ENCODE measurements at regions not wholly inside any gene's neighbourhood (a gene's known extent, or its start where the extent isn't known, plus 50 kb on each side); places are given as distances from the start of the nearest gene placed in this dataset.

DNA sequence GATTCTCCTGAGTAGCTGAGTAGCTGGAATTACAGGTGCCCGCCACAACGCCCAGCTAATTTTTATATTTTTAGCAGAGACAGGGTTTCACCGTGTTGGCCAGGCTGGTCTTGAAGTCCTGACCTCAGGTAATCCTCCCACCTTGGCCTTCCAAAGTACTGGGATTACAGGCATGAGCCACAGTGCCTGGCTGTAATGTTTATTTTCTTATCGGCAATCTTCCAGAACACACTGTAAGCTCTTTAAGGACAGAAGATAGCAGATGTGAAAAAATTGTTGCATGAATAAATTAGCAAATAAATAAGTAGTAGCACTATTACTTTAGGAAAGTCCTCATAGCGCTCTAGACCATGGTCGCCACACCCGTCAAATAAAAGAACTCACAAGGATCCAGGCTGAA is 100.5 kb downstream of the ENC1 start:
- dilution Hi-C loops (cut with MboI; ENCODE audit: extremely low pct_ligation_motif_present, low sequenced_read_pairs) (no loop called here), intact Hi-C loops (cut with micrococcal nuclease) (loop anchor here (5.0 kb wide), 1 partner anchor 128 kb away; no protein-coding TSS in a partner anchor)
- Histone ChIP-seq H3K4me2 (ENCODE audit: insufficient read depth, low read length) (no peak overlapping the region), H3K27me3 (ENCODE audit: control insufficient read depth in 2 of 2, insufficient read depth in 2 of 2, low read length in 2 of 2) (no peaks in the 10 kb centered on the region), H4K20me1 (replicated peaks; ENCODE audit: control insufficient read depth, extremely low read depth, insufficient read depth, low read length) (no peaks in the 10 kb centered on the region), H3K36me3 (ENCODE audit: control insufficient read depth in 2 of 2, extremely low read depth in 1 of 2, insufficient read depth in 2 of 2, low read length in 2 of 2) (no peaks in the 10 kb centered on the region), H3K9me3 (replicated peaks; ENCODE audit: control insufficient read depth, insufficient read depth, low read length) (no peaks in the 10 kb centered on the region), H3K4me3 (replicated peaks in 1 of 3; ENCODE audit: insufficient read depth in 1 of 3, low read depth in 1 of 3, low read length in 3 of 3) (no peak overlapping the region), H2AFZ (ENCODE audit: low read depth, low read length) (no peak overlapping the region), H3K27ac (ENCODE audit: insufficient read depth, low read depth, low read length) (no peak overlapping the region), H3K4me1 (ENCODE audit: control insufficient read depth, extremely low read depth, insufficient read depth, low read length) (peaks cover 17% of the 10 kb centered on the region), H3K9ac (replicated peaks; ENCODE audit: extremely low read depth, insufficient read depth, low read length) (no peak overlapping the region), H3K79me2 (ENCODE audit: control insufficient read depth, insufficient read depth, low read length) (no peaks in the 10 kb centered on the region), H3K9me1 (replicated peaks; ENCODE audit: control insufficient read depth, extremely low read depth, insufficient read depth, low read length) (no peaks in the 10 kb centered on the region)
- CTCF ChIA-PET = interaction anchor here (1.2 kb wide), 1 partner anchor 12 kb away, joined by 3 read pairs; no protein-coding TSS in a partner anchor
- POLR2A ChIA-PET = interaction anchor here (0.7 kb wide), 1 partner anchor 107 kb away, joined by 3 read pairs; no protein-coding TSS in a partner anchor
- DNase-seq (ENCODE audit: low read depth, low spot score) (no peak), FAIRE-seq (no peak)
- no TSS peak for BruUV-seq (replicated peaks)
- TF ChIP-seq JUN (IDR thresholded peaks at IDR 0.05; ENCODE audit: borderline replicate concordance, insufficient read depth, insufficient read length, low read depth) (no peak), EZH2 (IDR thresholded peaks at IDR 0.05; ENCODE audit: borderline replicate concordance, low read depth, low read length, severe bottlenecking) (no peak), MAX (IDR thresholded peaks at IDR 0.05; ENCODE audit: insufficient read depth, insufficient read length) (no peak), GATA2 (IDR thresholded peaks at IDR 0.05; ENCODE audit: insufficient read depth, insufficient read length, low read depth, low read length) (no peak), FOS (IDR thresholded peaks at IDR 0.05; ENCODE audit: borderline replicate concordance, insufficient read depth, low read length) (no peak), MYC (IDR thresholded peaks at IDR 0.05; ENCODE audit: low read depth, low read length) (no peak), POLR2AphosphoS5 (IDR thresholded peaks at IDR 0.05; ENCODE audit: insufficient read depth, low read depth, low read length) (no peak), POLR2A (IDR thresholded peaks at IDR 0.05; ENCODE audit: low read depth, low read length) (no peak)
- TF ChIP-seq, protein P1, sequence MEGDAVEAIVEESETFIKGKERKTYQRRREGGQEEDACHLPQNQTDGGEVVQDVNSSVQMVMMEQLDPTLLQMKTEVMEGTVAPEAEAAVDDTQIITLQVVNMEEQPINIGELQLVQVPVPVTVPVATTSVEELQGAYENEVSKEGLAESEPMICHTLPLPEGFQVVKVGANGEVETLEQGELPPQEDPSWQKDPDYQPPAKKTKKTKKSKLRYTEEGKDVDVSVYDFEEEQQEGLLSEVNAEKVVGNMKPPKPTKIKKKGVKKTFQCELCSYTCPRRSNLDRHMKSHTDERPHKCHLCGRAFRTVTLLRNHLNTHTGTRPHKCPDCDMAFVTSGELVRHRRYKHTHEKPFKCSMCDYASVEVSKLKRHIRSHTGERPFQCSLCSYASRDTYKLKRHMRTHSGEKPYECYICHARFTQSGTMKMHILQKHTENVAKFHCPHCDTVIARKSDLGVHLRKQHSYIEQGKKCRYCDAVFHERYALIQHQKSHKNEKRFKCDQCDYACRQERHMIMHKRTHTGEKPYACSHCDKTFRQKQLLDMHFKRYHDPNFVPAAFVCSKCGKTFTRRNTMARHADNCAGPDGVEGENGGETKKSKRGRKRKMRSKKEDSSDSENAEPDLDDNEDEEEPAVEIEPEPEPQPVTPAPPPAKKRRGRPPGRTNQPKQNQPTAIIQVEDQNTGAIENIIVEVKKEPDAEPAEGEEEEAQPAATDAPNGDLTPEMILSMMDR (IDR thresholded peaks at IDR 0.05; ENCODE audit: extremely low read depth in 1 of 2, insufficient read depth in 1 of 2, low read depth in 1 of 2, low read length in 2 of 2) = no peak

Data from endothelial cell of umbilical vein (primary cell).